SK-N-SH treated with all-trans-retinoic acid at 6 μM for 48 hours (cell line): ENCODE measurements at regions not wholly inside any gene's neighbourhood (a gene's known extent, or its start where the extent isn't known, plus 50 kb on each side); places are given as distances from the start of the nearest gene placed in this dataset.

Experiments used
- ATAC-seq: fragments of 200-7000 bp; cut with Tn5 transposase; 3 replicates; pipeline ENCODE4 v1.9.1; 2020; ENCODE audit warnings: mild to moderate bottlenecking, moderate library complexity
- ARNTL ChIP-seq: fragments of 450-650 bp; formaldehyde crosslinking; IDR thresholded peaks from 2 replicates; pipeline ENCODE4 v1.5.0; 2020; ENCODE audit warnings: low read depth, mild to moderate bottlenecking, moderate library complexity, borderline replicate concordance
- CREB5 ChIP-seq: fragments of 250-450 bp; sonication (Bioruptor Pico); IDR thresholded peaks from 2 replicates; pipeline ENCODE4 v1.5.1; 2020; ENCODE audit warnings: low read depth, mild to moderate bottlenecking, moderate library complexity
- CSDC2 ChIP-seq: fragments of 250-450 bp; sonication (Bioruptor Pico); IDR thresholded peaks from 2 replicates; pipeline ENCODE4 v1.5.0; 2020; ENCODE audit warnings: mild to moderate bottlenecking, moderate library complexity
- CSRNP3 ChIP-seq: fragments of 250-450 bp; sonication (Bioruptor Pico); IDR thresholded peaks from 2 replicates; pipeline ENCODE4 v1.5.1; 2021; ENCODE audit warnings: mild to moderate bottlenecking, moderate library complexity
- ESRRG ChIP-seq: fragments of 250-450 bp; sonication (Bioruptor Pico); IDR thresholded peaks from 2 replicates; pipeline ENCODE4 v1.6.1; 2021; ENCODE audit warnings: mild to moderate bottlenecking
- GLIS3 ChIP-seq: fragments of 250-450 bp; sonication (Bioruptor Pico); IDR thresholded peaks from 2 replicates; pipeline ENCODE4 v1.5.0; 2020; ENCODE audit warnings: mild to moderate bottlenecking, moderate library complexity
- ISL1 ChIP-seq: fragments of 250-450 bp; sonication (Bioruptor Pico); IDR thresholded peaks from 2 replicates; pipeline ENCODE4 v2.1.2; 2022; ENCODE audit warnings: mild to moderate bottlenecking, moderate library complexity
- OSR1 ChIP-seq: fragments of 250-450 bp; sonication (Bioruptor Pico); IDR thresholded peaks from 2 replicates; pipeline ENCODE4 v1.8.0; 2022; ENCODE audit warnings: moderate library complexity, mild to moderate bottlenecking, inconsistent platforms
- PATZ1 ChIP-seq: fragments of 250-450 bp; sonication (Bioruptor Pico); IDR thresholded peaks from 2 replicates; pipeline ENCODE4 v1.8.0; 2020; ENCODE audit warnings: mild to moderate bottlenecking, moderate library complexity, borderline replicate concordance
- POU6F1 ChIP-seq: fragments of 250-450 bp; sonication (Bioruptor Pico); IDR thresholded peaks from 2 replicates; pipeline ENCODE4 v1.8.0; 2021; ENCODE audit warnings: low read depth, mild to moderate bottlenecking, moderate library complexity, borderline replicate concordance
- PPARA ChIP-seq: fragments of 250-450 bp; sonication (Bioruptor Pico); IDR thresholded peaks from 2 replicates; pipeline ENCODE4 v1.5.0; 2020; ENCODE audit warnings: mild to moderate bottlenecking, borderline replicate concordance
- RARB ChIP-seq: fragments of 250-450 bp; sonication (Bioruptor Pico); IDR thresholded peaks from 2 replicates; pipeline ENCODE4 v1.8.0; 2021; ENCODE audit warnings: mild to moderate bottlenecking, moderate library complexity
- SNAI2 ChIP-seq: fragments of 250-450 bp; sonication (Bioruptor Pico); IDR thresholded peaks from 2 replicates; pipeline ENCODE4 v1.5.0; 2020; ENCODE audit warnings: mild to moderate bottlenecking, moderate library complexity
- TCF4 ChIP-seq: fragments of 250-450 bp; sonication (Bioruptor Pico); IDR thresholded peaks from 2 replicates; pipeline ENCODE4 v1.8.0; 2021; ENCODE audit warnings: mild to moderate bottlenecking, moderate library complexity, borderline replicate concordance
- TOX ChIP-seq: fragments of 250-450 bp; sonication (Bioruptor Pico); IDR thresholded peaks from 2 replicates; pipeline ENCODE4 v1.8.0; 2021; ENCODE audit warnings: mild to moderate bottlenecking, moderate library complexity, borderline replicate concordance
- ZC3H10 ChIP-seq: fragments of 250-450 bp; sonication (Bioruptor Pico); IDR thresholded peaks from 2 replicates; pipeline ENCODE4 v1.5.1; 2021; ENCODE audit warnings: mild to moderate bottlenecking, moderate library complexity
- ZFP3 ChIP-seq: fragments of 250-450 bp; sonication (Bioruptor Pico); IDR thresholded peaks from 2 replicates; pipeline ENCODE4 v1.5.0; 2020; ENCODE audit warnings: mild to moderate bottlenecking, moderate library complexity
- ZFP30 ChIP-seq: fragments of 450-650 bp; formaldehyde crosslinking; IDR thresholded peaks from 2 replicates; pipeline ENCODE4 v1.5.0; 2022; ENCODE audit warnings: mild to moderate bottlenecking, moderate library complexity
- ZNF565 ChIP-seq: fragments of 450-650 bp; formaldehyde crosslinking; conservative IDR thresholded peaks from 2 replicates; pipeline ENCODE4 v1.5.0; 2020; ENCODE audit warnings: low read depth, mild to moderate bottlenecking, moderate library complexity
- ZNF70 ChIP-seq: fragments of 450-650 bp; formaldehyde crosslinking; IDR thresholded peaks from 2 replicates; pipeline ENCODE4 v1.5.0; 2020; ENCODE audit warnings: mild to moderate bottlenecking, moderate library complexity
- ZNF8 ChIP-seq: fragments of 450-650 bp; formaldehyde crosslinking; IDR thresholded peaks from 2 replicates; pipeline ENCODE4 v1.5.0; 2020; ENCODE audit warnings: mild to moderate bottlenecking, moderate library complexity

- TF ChIP-seq POU6F1 (CRISPR knock-in tag) (no peak), ZNF70 (CRISPR knock-in tag) (no peak), ZNF8 (CRISPR knock-in tag) (no peak), ZFP30 (CRISPR knock-in tag) (no peak), GLIS3 (CRISPR knock-in tag) (no peak), ESRRG (CRISPR knock-in tag) (no peak), OSR1 (CRISPR knock-in tag) (no peak), CSDC2 (no peak), ISL1 (CRISPR knock-in tag) (no peak), CREB5 (CRISPR knock-in tag) (no peak), ZNF565 (CRISPR knock-in tag) (no peak), SNAI2 (CRISPR knock-in tag) (no peak), ARNTL (CRISPR knock-in tag) (no peak), RARB (no peak), TOX (CRISPR knock-in tag) (no peak), CSRNP3 (CRISPR knock-in tag) (no peak), TCF4 (CRISPR knock-in tag) (no peak)
- ATAC-seq = no peak
Measured at GRCh38 chr3:81154611-81155143, 606.8 kb downstream of the GBE1 start.

GRCh38 chr3:81152156-81152555 lies 609.3 kb downstream of the GBE1 start:
- ATAC-seq = no peak
- TF ChIP-seq CSDC2 (no peak), ESRRG (CRISPR knock-in tag) (no peak), ARNTL (CRISPR knock-in tag) (no peak), PPARA (CRISPR knock-in tag) (no peak), ZNF565 (CRISPR knock-in tag) (no peak), TOX (CRISPR knock-in tag) (no peak), CSRNP3 (CRISPR knock-in tag) (no peak), ZFP3 (no peak), PATZ1 (CRISPR knock-in tag) (no peak), OSR1 (CRISPR knock-in tag) (no peak), POU6F1 (CRISPR knock-in tag) (no peak), ZNF8 (CRISPR knock-in tag) (no peak), GLIS3 (CRISPR knock-in tag) (no peak), ZNF70 (CRISPR knock-in tag) (no peak), ZC3H10 (CRISPR knock-in tag) (no peak), CREB5 (CRISPR knock-in tag) (no peak), SNAI2 (CRISPR knock-in tag) (no peak), RARB (no peak)
